GM19397 (cell line): ENCODE measurements at regions not wholly inside any gene's neighbourhood (a gene's known extent, or its start where the extent isn't known, plus 50 kb on each side); places are given as distances from the start of the nearest gene placed in this dataset.

Experiments
- ATAC-seq: cut with Tn5 transposase; IDR thresholded peaks from one replicate; pipeline ENCODE4 v1.9.1; 2021; ENCODE audit warnings: mild to moderate bottlenecking, moderate library complexity; ENCODE audit not compliant: unreplicated experiment

DNA sequence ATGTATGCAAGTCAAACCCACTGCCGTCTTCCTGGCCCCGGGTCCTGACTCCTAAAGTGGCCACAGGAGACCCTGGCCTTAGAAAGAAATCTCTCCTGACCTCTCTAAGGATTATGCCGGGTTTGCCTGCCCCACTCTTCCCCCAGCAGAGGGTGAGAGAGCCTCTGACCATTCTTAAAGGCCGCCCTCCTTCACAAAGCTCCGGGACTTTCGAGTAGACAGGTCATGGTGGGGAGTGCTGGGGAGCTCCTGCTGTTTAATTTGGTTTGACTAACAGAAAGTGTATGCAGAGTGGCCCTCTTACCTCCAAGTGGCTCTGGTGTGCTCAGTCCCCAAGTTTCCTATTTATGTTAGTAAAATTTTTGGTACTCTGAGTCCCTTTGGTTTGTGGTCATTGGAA, 111.8 kb downstream of the LRRC70 start:
- no peak for ATAC-seq

DNA sequence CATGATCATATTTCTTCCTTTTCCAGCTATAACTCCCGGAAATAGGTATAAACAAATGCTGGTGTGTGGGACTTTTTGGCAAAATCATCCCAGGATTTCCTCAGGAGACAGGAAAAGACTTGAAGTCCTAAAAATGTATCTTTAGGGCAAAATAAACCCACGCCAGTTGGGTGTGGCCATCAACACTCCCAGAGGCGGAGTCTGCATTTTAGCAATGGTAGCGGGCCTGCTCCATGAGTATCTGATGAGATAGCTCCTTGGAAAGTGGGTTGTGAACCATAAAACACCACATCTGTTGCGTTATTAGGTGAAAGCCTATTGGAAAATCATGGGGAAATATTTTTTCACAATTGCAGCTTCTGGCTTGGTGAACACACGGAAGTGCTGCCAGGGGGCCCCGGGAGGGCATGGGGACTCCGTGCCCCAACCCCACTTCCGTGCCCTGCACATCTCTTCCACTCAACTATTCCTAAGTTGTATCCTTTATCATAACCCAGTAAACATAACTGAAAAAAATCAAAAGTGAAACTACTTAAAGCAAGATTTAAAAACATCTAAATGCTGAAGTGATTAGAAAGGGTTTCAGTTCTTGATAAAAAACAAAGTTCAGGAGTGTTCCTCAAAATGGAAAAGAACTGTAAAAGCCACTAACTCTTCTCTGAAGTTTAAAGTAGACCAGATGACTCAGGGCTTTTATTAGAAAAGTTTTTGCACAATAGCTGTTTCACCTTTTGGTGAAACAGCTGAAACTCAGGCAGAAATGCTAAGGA, 111.2 kb downstream of the LRRC70 start:
- no peak for ATAC-seq

DNA sequence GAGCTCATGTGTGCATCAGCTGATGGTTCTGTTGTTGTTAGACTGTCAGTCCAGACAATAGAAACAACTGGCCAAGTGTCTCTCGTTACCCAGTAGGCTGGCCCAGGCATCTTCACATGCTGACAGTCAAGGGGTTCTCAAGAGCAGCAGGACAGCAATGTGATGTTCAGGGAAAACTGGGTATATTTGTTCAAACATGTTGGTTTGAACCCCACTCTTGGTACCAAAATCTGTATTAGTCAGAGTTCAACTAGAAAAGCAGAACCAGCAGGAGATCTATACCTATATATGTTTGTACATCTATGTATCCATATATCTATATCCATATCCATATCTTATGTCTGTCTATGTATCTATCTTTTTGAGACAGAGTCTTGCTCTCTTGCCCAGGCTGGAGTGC, 108.1 kb downstream of the LRRC70 start:
- ATAC-seq = no peak

DNA sequence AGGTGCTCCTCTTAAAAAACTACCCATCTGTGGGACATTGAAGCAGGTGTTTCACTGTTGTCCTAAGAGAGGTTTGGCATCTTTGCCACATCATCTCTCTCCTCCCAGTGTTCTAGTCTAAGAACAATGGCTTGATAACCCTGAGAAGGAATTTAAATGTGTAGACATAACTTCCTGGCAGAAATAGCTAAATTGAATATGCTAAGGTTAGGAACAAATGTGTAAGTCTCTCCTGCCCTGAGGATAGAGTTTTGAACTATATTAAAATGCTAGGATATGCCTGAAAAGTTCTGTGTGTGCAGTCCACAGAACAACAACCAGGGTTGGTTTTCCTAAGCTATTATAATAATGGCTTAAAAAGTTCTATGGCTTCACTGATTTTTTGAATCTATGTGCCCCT, 106.6 kb downstream of the LRRC70 start:
- no peak for ATAC-seq

DNA sequence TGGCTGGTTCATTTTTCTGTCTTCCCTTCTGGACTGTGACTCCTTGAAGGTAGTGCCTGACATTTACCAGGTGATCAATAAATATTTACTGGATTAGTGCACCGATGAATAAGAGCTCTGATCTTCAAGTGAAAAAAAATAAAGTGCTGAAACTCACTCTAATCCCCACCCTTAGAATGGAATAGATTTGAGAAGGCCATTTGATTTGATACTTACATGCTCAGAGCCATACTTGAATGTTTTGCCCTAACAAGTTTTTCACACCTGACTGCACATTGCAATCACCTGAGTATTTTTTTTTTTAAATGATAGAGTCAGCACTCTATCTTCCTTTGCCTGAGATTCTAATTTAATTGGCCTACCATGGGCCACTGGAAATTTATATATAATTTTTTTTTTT, 105.7 kb downstream of the LRRC70 start:
- no peak for ATAC-seq

DNA sequence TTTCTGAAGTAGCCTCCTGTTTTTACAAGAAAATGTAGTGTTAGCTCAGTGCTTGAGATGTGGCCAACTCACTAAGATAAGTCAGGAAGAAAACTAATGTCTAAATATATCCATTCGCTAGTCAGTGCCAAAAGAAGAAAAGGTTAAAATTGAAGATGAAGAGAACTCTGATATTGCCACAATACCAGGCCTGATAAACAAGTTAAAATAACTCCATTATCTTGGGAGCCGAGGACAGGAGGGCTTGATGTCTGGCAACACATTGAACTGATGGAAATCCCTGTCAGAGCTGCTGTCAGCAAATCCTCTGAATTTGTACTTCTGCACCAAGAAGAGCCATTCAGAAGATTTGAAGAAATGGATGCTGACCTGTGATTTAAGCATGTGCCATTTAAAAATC, 103.4 kb downstream of the LRRC70 start:
- ATAC-seq = no peak

DNA sequence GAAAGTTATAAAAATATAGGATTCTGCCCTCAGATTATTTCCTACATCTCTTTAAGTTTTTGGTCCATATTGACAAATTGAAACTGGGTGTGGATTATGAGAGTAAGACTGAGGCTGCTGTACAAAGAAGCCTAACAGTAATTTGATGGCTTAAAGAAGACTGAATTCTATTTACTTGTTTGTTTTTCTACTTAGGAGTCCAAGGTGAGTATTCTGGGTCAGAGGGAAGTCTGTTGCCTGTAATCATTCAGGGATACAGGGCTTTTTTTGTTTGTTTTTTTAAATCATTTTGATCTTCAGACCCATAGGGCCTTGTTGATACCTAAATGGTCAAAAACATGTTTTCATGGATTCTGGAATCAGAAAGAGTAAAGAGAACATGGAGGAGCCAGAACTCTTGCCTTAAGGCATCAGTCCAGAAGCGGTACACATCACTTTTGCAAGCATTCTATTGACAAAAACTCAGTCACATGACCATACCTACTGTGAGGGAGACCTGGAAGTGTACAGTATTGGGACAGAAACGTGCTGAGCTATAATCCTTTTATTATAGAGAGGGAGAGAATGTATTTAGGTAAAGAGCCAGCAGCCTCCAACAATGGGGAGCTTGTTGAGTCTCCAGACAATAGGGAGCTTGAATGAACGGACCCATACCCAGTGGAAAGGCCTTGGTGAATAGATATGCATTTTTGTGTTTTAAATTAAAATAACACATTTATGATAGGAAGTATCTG, 102.7 kb downstream of the LRRC70 start:
- ATAC-seq = no peak

DNA sequence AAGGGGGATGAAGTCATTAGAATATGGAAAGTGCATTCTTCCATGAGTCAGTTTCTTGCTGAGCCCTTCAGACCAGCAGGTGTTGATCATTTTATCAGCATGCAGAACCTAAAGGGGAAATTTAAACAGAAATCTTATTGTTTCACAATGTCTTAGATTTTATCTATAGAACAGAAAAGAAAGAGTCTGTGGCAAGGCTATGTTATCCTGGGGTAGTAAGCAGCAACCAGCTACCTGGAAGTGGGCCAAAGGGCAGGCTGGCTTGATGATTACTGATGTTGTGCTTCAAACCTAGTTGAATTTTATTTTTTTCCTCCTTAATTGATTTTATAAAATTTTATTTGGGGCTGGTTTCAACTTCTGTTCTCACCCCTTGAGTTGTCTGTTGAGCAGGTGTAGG, 101.5 kb downstream of the LRRC70 start:
- no peak for ATAC-seq
